HUDEP-2 (cell line): ENCODE measurements at regions not wholly inside any gene's neighbourhood (a gene's known extent, or its start where the extent isn't known, plus 50 kb on each side); places are given as distances from the start of the nearest gene placed in this dataset.
A peak's percentile ranks its signal among the peaks of the same experiment; 100 is the strongest.
"Not testable (repeated sequence)": the region's sequence is repeated elsewhere in the genome, so short reads cannot be mapped to it uniquely, and the experiment has no call there.

Source experiments
- DNase-seq, 76 experiments: peaks; one replicate each; lab custom pipeline; 2025; ENCODE audit not compliant: unreplicated experiment in 76 of 76; lab: John Stamatoyannopoulos, UW

- DNase-seq: no peak
These were observed 278.0 kb upstream of the GNPDA2 start for GRCh38 chr4:45004326-45004725.

GRCh38 chr4:44996276-44996845 is 270.0 kb upstream of the GNPDA2 start:
- DNase-seq: no peak

GRCh38 chr4:44988011-44988410 is 261.7 kb upstream of the GNPDA2 start:
- DNase-seq: no peak

GRCh38 chr4:44985938-44986337 is 259.6 kb upstream of the GNPDA2 start:
- DNase-seq: no peak

DNA sequence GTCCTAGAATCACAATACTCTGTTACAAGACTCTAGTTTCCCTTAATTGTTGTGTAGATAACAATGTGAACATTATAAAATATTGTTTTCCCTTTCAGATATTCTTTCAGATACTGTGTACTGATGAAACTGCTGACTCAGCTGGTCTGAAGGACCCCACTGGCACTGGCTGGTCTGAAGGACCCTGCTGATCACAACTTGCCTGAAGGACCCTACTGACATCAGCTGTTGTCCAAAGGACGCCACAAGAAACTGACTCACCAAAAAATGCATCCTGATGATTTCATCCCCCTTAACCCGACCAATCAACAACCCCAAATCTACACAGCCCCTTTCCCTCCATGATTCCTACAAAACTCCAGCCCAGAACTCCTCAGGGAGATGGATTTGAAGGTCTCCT is 258.8 kb upstream of the GNPDA2 start:
- DNase-seq: no peak

GRCh38 chr4:44984083-44984482 is 257.7 kb upstream of the GNPDA2 start:
- DNase-seq: no peak

- no peak for DNase-seq
These were observed 256.7 kb upstream of the GNPDA2 start for GRCh38 chr4:44983083-44983482.

GRCh38 chr4:44978020-44978419 is 251.7 kb upstream of the GNPDA2 start:
- DNase-seq: no peak

GRCh38 chr4:44965435-44966095 is 239.2 kb upstream of the GNPDA2 start:
- DNase-seq: no peak

GRCh38 chr4:44964086-44964485 is 237.7 kb upstream of the GNPDA2 start:
- not testable (repeated sequence) for DNase-seq

GRCh38 chr4:44961001-44961755 is 234.8 kb upstream of the GNPDA2 start:
- DNase-seq: no peak

- DNase-seq: no peak
These were observed 205.4 kb upstream of the GNPDA2 start for GRCh38 chr4:44931720-44932119.

GRCh38 chr4:44928785-44929184 is 202.4 kb upstream of the GNPDA2 start:
- no peak for DNase-seq

DNA sequence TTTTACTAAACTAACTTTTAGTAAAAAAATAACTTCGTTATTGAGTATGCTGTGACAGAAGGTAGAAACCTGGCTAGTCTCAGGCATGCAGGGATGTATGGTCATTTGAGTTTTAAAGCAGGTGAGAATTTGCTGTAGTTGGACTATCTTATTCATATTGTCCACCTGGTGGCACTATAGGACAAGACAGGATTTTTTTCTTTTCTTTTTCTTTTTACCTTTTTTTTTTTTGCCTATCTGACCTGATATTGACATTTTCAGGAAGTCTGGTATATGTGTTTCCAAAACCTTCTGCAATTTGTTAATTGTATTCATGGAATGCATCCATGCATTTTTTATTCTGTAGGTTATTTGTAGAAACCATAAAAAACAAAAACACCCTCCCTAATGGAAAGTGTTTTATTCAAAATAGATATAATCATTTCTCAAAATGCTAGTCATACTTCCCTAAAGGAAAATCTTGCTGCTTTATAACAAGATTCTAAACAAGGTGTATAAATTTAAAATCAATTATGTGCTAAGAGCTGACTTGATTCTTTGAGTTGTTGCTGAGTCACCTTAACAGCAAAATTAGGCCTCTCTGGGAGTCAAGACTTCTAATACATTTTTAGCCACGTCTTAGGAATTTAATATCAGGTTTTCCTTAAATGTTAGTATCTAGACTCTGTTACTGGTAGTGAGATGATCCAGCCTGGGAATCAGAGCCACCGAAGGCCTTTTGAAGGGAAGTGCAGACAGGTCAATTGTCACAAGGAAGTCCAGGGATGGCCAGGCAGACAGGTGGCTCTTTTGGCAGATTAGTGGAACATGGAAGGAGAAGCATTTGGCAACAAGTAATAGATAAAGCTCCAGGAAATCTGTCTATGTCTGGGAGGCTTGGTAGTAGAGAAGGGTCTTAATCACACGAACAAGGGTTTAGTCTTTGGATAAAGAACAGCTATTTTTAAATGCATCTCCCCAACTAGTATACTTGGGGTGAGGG is 201.3 kb upstream of the GNPDA2 start:
- DNase-seq: peak in 3 of 76 experiments; percentile 2 to 6 (median 5)

DNA sequence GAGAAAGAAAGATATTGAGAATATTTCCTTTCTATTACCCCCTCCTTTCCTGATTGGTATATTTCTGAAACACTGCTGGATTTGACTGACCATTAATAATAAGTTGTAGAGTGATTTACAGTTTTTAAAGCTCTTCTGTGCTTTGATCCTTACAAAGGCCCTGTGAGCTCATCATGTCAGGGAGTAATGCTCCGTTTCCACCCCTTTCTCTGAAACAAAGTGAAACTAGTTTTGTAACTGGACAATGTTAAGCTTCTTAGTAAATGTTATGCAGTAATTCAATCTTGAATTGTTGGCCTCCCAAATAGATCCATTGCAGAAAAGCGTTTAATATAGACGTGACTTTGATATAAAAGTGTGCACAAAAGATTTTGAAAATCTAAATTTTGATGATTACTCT is 190.1 kb upstream of the GNPDA2 start:
- no peak for DNase-seq

GRCh38 chr4:44914748-44915147 is 188.4 kb upstream of the GNPDA2 start:
- no peak for DNase-seq

GRCh38 chr4:44914223-44914622 is 187.9 kb upstream of the GNPDA2 start:
- no peak for DNase-seq

DNA sequence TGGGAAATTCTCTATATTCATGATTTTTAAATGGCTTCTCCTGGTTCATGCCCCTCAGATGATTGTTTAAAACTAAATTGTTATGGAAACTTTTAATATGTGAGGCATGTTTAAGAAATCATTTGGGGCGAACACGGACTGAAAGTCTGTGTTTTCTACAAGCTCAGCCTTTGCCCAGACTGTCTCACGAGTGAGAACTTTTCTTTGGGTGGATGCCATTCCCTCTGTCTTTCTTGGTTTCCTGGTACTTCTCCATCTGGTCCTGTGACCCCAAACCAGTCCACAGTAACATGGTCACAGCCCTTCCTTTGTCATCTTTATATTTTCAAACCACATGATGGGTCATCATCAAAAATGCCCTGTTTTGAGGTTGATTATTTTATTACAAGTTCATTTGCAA is 186.6 kb upstream of the GNPDA2 start:
- no peak for DNase-seq

DNA sequence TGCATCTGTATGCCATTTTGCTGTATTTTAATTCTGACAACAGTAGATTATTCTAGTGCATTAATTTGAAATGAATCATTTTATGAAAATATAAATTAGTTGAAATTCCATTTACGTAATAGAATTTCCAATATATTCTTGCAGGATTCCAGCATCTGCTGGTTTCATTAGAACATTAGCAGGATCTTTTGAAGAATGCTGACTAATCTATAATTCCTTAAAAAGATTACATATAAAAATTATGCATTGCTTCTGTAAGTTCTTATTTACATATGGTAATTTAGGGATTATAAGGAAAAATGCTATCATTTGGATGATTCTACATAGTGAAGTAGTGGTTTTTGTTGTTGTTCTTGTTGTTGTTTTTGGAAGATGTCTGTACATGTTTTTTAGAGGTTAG is 182.2 kb upstream of the GNPDA2 start:
- DNase-seq: no peak

DNA sequence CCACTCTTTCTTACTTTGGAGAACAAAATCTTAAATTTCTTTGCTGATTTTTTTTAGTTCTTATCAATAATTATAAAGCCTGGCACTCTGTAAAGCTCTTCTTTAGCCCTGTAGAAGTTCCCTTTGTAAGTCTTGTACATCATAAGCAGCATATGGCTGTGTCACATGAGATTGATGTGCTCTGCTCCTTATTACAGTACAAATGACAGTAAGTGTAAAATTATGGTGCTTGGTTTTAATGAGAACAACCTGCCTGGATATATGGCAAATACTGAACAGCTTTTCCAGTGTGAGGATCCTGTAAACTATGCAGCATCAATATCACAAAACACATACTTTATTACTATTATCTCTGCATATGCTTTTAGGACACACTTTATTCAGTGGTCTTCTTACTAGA is 145.9 kb upstream of the GNPDA2 start:
- no peak for DNase-seq

GRCh38 chr4:44871133-44871532 is 144.8 kb upstream of the GNPDA2 start:
- no peak for DNase-seq
